ENCODE measurements at regions not wholly inside any gene's neighbourhood (a gene's known extent, or its start where the extent isn't known, plus 50 kb on each side); places are given as distances from the start of the nearest gene placed in this dataset.
"Not testable (repeated sequence)": the region's sequence is repeated elsewhere in the genome, so short reads cannot be mapped to it uniquely, and the experiment has no call there.

DNA sequence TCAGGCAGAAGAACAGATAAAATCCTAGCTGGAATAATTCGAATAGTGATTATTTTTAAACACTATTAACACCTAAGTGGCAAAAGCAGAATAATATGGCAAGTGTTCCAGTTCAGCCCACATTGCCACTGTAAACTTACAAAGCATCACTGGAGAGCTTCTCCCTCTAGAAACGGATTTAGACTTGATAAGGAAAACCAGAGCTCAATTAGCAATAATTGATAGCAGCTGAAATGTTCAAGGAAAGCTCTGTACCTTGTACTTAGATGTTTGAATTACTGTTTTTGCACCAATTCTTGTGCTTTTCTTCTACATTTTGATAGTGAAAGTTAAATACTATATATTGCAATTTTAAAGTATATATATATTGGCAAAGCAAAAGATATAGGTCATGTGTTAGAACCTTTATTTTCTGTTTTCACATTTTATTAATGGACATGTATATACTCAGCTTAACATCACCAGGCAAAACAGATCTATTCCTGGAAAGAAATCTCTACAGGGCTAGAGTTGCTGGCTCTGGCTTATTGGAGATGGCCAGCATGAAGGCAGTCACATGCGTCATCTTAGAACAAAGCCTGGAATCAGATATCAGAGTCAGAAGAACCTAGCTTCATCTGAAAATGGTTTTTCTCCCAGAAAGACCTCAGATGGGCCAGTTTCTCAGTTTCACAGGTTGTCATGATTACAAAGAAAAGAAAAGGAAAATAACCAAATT lies 149.1 kb upstream of the CTAGE1 start:
- peaks cover 0 to 2% of the 10 kb centered on the region in 2 donors for H3K9me3 Mint-ChIP-seq
- no peak overlapping the region for H3K27ac Mint-ChIP-seq
- no peaks in the 10 kb centered on the region for H3K36me3 Mint-ChIP-seq (ENCODE audit: insufficient read depth in 2 of 2)
- DNase-seq (no peak), ATAC-seq (replicated peaks in 1 of 2) (no peak)
- H3K27me3 Mint-ChIP-seq (ENCODE audit: low read depth): no peaks in the 10 kb centered on the region
- H3K4me3 Mint-ChIP-seq: no peak overlapping the region
- H3K4me1 Mint-ChIP-seq (ENCODE audit: low read depth): no peaks in the 10 kb centered on the region

DNA sequence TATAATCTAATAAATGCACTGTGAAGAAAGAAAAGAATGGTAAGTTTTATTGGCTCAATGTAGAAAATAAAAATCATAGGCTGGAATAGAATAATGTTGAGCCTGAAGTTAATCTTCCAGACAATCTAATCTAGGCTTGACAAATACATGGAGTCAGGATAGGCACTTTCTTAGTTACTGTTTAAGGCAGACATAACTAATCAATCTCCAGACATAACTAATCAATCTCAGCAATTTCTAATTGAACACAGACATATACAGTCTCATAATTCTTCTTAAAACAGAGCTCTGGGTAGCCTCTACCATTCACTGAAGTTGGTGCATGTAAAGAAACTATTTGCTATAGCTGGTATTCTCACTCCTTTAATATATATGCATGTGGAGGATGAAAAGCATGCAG lies 150.1 kb upstream of the CTAGE1 start:
- Mint-ChIP-seq H3K9me3 (peaks cover 0 to 2% of the 10 kb centered on the region in 2 donors), H3K36me3 (ENCODE audit: insufficient read depth in 2 of 2) (no peaks in the 10 kb centered on the region), H3K27ac (no peak overlapping the region), H3K4me1 (ENCODE audit: low read depth) (no peaks in the 10 kb centered on the region), H3K27me3 (ENCODE audit: low read depth) (no peaks in the 10 kb centered on the region), H3K4me3 (no peak overlapping the region)
- ATAC-seq (replicated peaks in 1 of 2): no peak
- DNase-seq: no peak

DNA sequence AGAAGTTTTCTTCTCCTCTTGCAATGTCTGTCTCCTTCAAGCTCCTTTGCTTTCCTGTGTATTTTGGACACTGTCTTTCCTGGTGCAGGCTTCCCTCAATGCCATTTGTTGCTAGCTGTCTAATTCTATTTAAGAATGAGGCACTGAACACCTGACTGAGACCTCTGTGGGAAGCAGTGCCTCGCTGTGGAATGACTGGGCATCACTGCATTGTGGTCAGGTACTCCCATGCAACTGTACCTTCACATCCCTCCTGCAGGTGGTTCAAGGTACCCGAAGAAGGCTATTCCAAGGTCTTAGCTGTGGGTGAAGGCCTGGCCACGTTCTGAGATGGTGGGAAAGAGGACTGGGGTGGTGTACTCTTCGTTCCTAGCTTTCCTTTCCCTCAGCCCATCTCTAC lies 152.8 kb upstream of the CTAGE1 start:
- ATAC-seq (replicated peaks in 1 of 2) (no peak), DNase-seq (no peak)
- Mint-ChIP-seq H3K27me3 (ENCODE audit: low read depth) (no peaks in the 10 kb centered on the region), H3K9me3 (peaks cover 0 to 2% of the 10 kb centered on the region in 2 donors), H3K4me3 (no peak overlapping the region), H3K36me3 (ENCODE audit: insufficient read depth in 2 of 2) (no peaks in the 10 kb centered on the region), H3K27ac (no peak overlapping the region), H3K4me1 (ENCODE audit: low read depth) (no peaks in the 10 kb centered on the region)

DNA sequence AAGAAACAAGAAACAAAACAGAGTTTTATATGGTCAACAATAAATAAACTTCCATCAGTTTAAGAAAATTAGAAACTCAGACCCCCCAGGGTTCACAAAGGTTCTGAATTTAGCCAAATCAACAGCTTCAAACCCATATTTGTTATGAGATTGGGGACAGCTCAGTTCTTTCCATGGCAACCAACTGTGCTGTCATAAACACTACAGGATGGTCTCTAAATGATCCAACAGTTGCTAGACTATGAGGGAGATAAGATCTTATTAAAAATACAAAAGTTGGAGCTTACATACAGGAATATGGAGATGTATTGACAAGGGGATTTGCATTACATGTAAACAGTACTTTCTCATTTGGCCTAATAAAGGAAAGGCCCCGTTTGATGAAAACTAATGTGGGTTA lies 154.6 kb upstream of the CTAGE1 start:
- Mint-ChIP-seq H3K36me3 (ENCODE audit: insufficient read depth in 2 of 2) (no peaks in the 10 kb centered on the region), H3K4me1 (ENCODE audit: low read depth) (no peaks in the 10 kb centered on the region), H3K9me3 (peaks cover 0 to 2% of the 10 kb centered on the region in 2 donors)

DNA sequence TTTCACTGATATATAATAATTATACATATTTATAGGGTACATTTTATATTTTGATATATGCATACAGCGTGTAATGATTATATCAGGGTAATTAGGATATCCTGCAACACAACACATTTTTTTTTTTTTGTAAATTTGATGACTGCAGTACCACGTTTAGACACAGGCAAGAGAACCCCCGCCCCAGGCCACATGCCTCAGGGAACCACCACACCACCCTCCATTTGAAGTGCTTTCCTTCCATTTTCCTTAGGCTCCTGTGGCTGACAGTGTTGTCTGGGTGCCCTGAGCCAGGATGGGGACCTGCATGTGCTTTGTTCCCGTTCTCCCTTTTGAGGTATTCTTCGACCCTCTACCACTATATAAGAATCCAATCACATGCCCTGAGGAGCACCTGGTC lies 161.6 kb upstream of the CTAGE1 start:
- DNase-seq: no peak
- H3K27me3 Mint-ChIP-seq (ENCODE audit: low read depth): no peaks in the 10 kb centered on the region
- H3K4me1 Mint-ChIP-seq (ENCODE audit: low read depth): no peaks in the 10 kb centered on the region
- H3K36me3 Mint-ChIP-seq (ENCODE audit: insufficient read depth in 2 of 2): no peaks in the 10 kb centered on the region
- H3K9me3 Mint-ChIP-seq: peaks cover 0 to 5% of the 10 kb centered on the region in 2 donors
- H3K27ac Mint-ChIP-seq: no peak overlapping the region
- no peak for ATAC-seq (replicated peaks in 1 of 2)
- H3K4me3 Mint-ChIP-seq: no peak overlapping the region

More for the DNA sequence above, 154.6 kb upstream of the CTAGE1 start:
- H3K4me3 Mint-ChIP-seq: no peak overlapping the region
- ATAC-seq (replicated peaks in 1 of 2): no peak
- DNase-seq: no peak
- no peak overlapping the region for H3K27ac Mint-ChIP-seq
- no peaks in the 10 kb centered on the region for H3K27me3 Mint-ChIP-seq (ENCODE audit: low read depth)

DNA sequence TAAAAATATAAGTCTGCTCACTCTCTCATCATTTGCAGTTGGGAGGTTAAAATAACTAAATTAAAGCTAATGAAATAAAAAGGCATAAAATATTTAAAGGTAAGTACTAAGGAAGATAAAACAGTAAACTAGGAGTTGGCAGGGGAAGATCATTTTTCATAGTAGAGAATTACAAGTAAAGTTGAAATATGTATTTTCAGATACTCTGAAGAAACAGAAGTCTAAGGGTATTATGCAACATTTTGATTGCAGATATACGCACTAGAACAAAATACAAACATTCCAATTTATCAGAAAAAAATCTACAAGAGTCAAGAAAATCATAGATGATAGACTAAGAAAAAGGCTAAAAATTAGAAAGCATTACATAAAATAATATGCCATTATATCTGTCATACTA lies 167.6 kb upstream of the CTAGE1 start:
- ATAC-seq (replicated peaks in 1 of 2): no peak
- no peaks in the 10 kb centered on the region for H3K4me1 Mint-ChIP-seq (ENCODE audit: low read depth)
- DNase-seq: no peak
- H3K4me3 Mint-ChIP-seq: no peak overlapping the region
- H3K36me3 Mint-ChIP-seq (ENCODE audit: insufficient read depth in 2 of 2): no peaks in the 10 kb centered on the region
- H3K27ac Mint-ChIP-seq: no peak overlapping the region
- H3K9me3 Mint-ChIP-seq: peaks cover 0 to 3% of the 10 kb centered on the region in 2 donors
- H3K27me3 Mint-ChIP-seq (ENCODE audit: low read depth): peaks cover 2% of the 10 kb centered on the region

DNA sequence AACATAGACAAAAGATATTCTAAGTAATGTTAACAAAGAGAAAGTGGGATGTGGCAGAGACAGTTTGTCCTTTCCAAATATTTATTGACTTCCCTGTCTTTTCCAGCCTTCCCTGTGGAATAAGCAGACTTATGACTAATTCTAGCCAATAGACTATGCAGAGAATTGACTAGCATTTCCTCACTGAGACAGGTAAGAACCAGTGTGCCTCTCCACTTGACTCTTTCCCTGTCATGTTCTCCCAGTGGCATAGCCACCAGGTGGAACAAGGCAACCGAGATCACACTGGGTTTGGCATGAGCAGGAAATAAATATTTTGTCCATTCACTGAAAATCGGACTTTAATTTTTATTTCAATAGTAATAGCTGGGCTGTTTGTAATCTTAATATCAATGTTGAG lies 168.1 kb upstream of the CTAGE1 start:
- H3K27ac Mint-ChIP-seq: no peak overlapping the region
- no peak for ATAC-seq (replicated peaks in 1 of 2)
- no peak overlapping the region for H3K4me3 Mint-ChIP-seq
- peaks cover 2 to 4% of the 10 kb centered on the region in 2 donors for H3K9me3 Mint-ChIP-seq
- H3K4me1 Mint-ChIP-seq (ENCODE audit: low read depth): no peaks in the 10 kb centered on the region
- peaks cover 7% of the 10 kb centered on the region for H3K27me3 Mint-ChIP-seq (ENCODE audit: low read depth)
- no peak for DNase-seq
- no peaks in the 10 kb centered on the region for H3K36me3 Mint-ChIP-seq (ENCODE audit: insufficient read depth in 2 of 2)

DNA sequence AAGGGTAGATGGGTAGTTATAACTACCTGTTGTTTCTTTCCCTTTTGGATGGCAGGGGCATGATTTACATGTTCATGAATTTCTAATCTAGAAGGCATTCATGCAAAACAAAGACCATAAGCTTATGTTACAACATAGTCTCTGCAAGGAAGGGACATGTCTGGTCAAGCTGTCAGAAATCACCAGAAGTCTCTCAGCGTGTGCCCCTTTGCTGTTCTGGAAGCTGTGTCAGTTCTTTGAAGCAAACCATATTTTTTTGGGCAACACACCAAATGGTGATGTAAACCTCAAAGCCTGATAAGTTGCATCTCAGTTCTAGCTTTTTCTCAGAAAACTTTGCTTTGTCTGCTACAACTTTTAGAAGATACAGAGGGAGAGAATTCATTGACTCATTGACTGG lies 173.5 kb upstream of the CTAGE1 start:
- H3K4me1 Mint-ChIP-seq (ENCODE audit: low read depth): no peaks in the 10 kb centered on the region
- H3K36me3 Mint-ChIP-seq (ENCODE audit: insufficient read depth in 2 of 2): no peaks in the 10 kb centered on the region
- no peak overlapping the region for H3K27ac Mint-ChIP-seq
- peaks cover 2 to 4% of the 10 kb centered on the region in 2 donors for H3K9me3 Mint-ChIP-seq
- DNase-seq (no peak), ATAC-seq (replicated peaks in 1 of 2) (no peak)
- no peak overlapping the region for H3K4me3 Mint-ChIP-seq
- peaks cover 8% of the 10 kb centered on the region for H3K27me3 Mint-ChIP-seq (ENCODE audit: low read depth)

DNA sequence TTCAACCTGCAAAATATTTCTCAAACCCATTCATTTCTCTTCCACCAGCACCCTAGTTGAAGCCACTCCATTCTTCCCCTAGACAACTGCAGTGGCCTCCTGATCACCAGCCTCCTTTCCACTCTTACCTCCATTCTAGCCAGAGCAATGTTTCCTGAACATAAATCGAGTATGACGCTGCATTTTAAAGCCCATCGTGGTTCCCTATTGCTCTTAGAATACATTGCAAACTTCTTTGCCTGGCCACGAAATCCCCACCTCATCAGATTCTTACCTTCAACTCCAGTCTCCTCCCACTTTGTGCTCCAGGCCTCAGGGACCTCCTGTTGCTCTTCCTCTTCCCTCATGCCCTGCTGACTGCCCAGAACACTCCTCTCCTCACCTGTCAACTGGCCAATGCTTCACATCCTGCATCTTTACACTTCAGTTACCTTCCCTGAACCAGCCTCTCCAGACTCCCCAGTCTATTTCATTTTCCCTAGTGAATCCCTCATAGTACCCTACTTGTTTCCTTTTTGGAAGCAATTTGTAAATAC lies 176.5 kb upstream of the CTAGE1 start:
- H3K4me1 Mint-ChIP-seq (ENCODE audit: low read depth): no peaks in the 10 kb centered on the region
- peaks cover 12% of the 10 kb centered on the region for H3K27me3 Mint-ChIP-seq (ENCODE audit: low read depth)
- H3K9me3 Mint-ChIP-seq: peaks cover 2 to 4% of the 10 kb centered on the region in 2 donors
- DNase-seq (no peak), ATAC-seq (replicated peaks in 1 of 2) (no peak)
- no peak overlapping the region for H3K27ac Mint-ChIP-seq
- H3K4me3 Mint-ChIP-seq: no peak overlapping the region
- H3K36me3 Mint-ChIP-seq (ENCODE audit: insufficient read depth in 2 of 2): no peaks in the 10 kb centered on the region

DNA sequence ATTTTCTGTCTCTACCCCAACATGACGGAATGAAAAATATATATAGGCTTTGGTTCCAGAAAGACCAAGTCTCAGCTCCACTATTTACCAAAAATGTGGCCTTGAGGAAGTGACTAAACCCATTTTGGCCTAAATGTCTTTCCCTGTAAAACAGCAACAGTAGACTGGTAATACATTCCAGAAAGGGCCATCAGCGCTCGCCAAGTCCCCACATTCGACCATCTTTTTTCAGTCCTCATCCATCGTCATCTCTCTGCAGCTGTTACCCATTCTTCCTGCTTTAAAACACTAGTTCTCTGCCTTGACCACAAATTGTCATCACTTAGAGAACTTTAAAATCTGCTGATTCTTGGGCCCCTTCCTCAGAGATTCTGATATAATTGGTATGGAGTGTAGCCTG lies 183.8 kb upstream of the CTAGE1 start:
- H3K4me3 Mint-ChIP-seq: no peak overlapping the region
- no peak overlapping the region for H3K27ac Mint-ChIP-seq
- ATAC-seq (replicated peaks in 1 of 2) (no peak), DNase-seq (no peak)
- H3K27me3 Mint-ChIP-seq (ENCODE audit: low read depth): peaks cover 6% of the 10 kb centered on the region
- H3K4me1 Mint-ChIP-seq (ENCODE audit: low read depth): no peaks in the 10 kb centered on the region
- peaks cover 0 to 4% of the 10 kb centered on the region in 2 donors for H3K9me3 Mint-ChIP-seq
- H3K36me3 Mint-ChIP-seq (ENCODE audit: insufficient read depth in 2 of 2): no peaks in the 10 kb centered on the region

DNA sequence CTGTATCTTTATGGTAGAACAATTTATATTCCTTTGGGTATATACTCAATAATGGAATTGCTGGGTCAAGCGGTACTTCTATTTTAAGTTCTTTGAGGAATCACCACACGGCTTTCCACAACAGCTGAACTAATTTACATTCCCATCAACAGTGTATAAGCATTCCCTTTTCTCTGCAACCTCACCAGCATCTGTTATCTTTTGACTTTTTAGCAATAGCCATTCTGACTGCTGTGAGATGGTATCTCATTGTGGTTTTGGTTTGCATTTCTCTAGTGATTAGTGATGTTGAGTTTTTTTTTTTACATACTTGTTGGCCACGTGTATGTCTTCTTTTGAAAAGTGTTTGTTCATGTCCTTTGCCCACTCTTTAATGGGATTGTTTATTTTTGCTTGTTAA lies 184.7 kb upstream of the CTAGE1 start:
- H3K27me3 Mint-ChIP-seq (ENCODE audit: low read depth); H3K36me3 Mint-ChIP-seq (ENCODE audit: insufficient read depth in 2 of 2); DNase-seq: not testable (repeated sequence)

DNA sequence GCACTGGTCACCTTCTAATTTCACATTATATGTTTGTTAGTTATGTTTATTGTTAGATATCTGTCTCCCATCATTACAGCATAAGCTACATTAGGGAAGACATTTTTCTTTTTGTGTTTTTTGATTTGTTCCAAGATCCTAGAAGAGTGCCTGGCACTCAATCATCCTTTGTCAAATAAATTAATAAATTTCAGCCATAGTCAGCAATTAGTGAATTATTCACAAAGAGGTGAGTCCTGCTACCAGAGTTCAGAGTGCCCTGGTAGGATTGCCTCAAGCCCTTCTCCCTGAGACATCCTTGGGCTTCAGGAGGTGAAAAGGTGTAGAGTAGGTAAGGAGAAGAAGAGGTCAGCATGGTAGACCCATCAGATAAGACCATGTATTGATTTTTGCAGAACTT lies 186.2 kb upstream of the CTAGE1 start:
- Mint-ChIP-seq H3K27ac (no peak overlapping the region), H3K36me3 (ENCODE audit: insufficient read depth in 2 of 2) (no peaks in the 10 kb centered on the region)
- no peak for ATAC-seq (replicated peaks in 1 of 2)

More for the DNA sequence above, 184.7 kb upstream of the CTAGE1 start:
- H3K4me3 Mint-ChIP-seq; ATAC-seq (replicated peaks in 1 of 2); H3K27ac Mint-ChIP-seq; H3K4me1 Mint-ChIP-seq (ENCODE audit: low read depth); H3K9me3 Mint-ChIP-seq: not testable (repeated sequence)

DNA sequence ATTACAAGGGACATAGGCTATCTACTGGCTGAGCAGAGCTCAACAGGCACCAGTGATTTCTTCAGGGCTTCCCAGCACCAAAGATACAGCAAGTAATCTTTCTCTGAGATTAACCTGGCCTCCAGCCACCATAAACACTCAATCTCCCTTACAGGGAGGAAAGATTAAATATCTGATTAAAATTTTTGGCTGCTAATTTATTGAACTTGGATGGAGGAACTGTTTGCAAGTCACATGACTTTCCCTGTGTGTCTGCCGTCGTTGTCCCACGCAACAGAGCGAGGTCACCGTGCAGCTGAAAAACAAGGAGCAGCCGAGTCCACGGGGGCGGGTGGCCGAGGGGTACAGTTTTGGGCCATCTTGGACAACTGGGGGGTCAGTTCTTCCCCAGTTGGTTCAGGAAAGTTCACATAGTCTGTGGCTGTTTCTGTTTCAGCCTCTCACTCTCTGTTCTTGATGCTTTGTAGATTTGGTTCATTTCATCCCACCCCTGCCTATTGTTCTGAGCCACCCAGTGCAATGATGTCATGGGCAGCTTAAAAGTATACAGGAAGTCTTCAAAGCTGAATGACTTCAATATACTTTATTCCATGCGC lies 186.8 kb upstream of the CTAGE1 start:
- no peak for ATAC-seq (replicated peaks in 1 of 2)

More for the DNA sequence above, 186.2 kb upstream of the CTAGE1 start:
- Mint-ChIP-seq H3K9me3 (peaks cover 0 to 4% of the 10 kb centered on the region in 2 donors), H3K4me3 (no peak overlapping the region), H3K4me1 (ENCODE audit: low read depth) (no peaks in the 10 kb centered on the region), H3K27me3 (ENCODE audit: low read depth) (peaks cover 6% of the 10 kb centered on the region)
- no peak for DNase-seq

More for the DNA sequence above, 186.8 kb upstream of the CTAGE1 start:
- Mint-ChIP-seq H3K27me3 (ENCODE audit: low read depth) (peaks cover under 1% of the 10 kb centered on the region), H3K4me3 (no peak overlapping the region), H3K4me1 (ENCODE audit: low read depth) (no peaks in the 10 kb centered on the region), H3K9me3 (peaks cover 0 to 4% of the 10 kb centered on the region in 2 donors), H3K27ac (no peak overlapping the region), H3K36me3 (ENCODE audit: insufficient read depth in 2 of 2) (no peaks in the 10 kb centered on the region)
- no peak for DNase-seq
